Peyer's patch (tissue), 4 donors: ENCODE measurements at regions not wholly inside any gene's neighbourhood (a gene's known extent, or its start where the extent isn't known, plus 50 kb on each side); places are given as distances from the start of the nearest gene placed in this dataset.

Experiments
- DNase-seq, 3 donors: peaks; one replicate each; pipeline ENCODE4 v3.0.0-alpha.2; 2017 to 2019
- H3K27ac ChIP-seq, 4 donors: fragments of 200-600 bp; sonication (generic); one replicate each; pipeline ENCODE4 v1.5.1; 2016 to 2019
- H3K27me3 ChIP-seq, 2 donors: fragments of 200-600 bp; sonication (generic); one replicate each; pipeline ENCODE4 v1.5.1; 2019
- H3K36me3 ChIP-seq, 3 donors: fragments of 200-600 bp; sonication (generic); one replicate each; pipeline ENCODE4 v1.5.1; 2016 to 2019
- H3K4me1 ChIP-seq, 4 donors: fragments of 200-600 bp; sonication (generic); one replicate each; pipeline ENCODE4 v1.5.1; 2016 to 2019
- H3K4me3 ChIP-seq, 4 donors: fragments of 200-600 bp; sonication (generic); 1 replicate in 3 of 4; 2 replicates in 1 of 4; pipeline ENCODE4 v1.5.1; 2016 to 2019; ENCODE audit warnings: mild to moderate bottlenecking in 1 of 4
- H3K9me3 ChIP-seq, 4 donors: fragments of 200-600 bp; sonication (generic); one replicate each; pipeline ENCODE4 v1.5.1; 2016 to 2019; ENCODE audit warnings: mild to moderate bottlenecking in 1 of 4
- POLR2A ChIP-seq, 2 donors: fragments of 450-650 bp; IDR thresholded peaks; one replicate each; pipeline ENCODE4 v1.5.1; 2017; ENCODE audit warnings: antibody characterized with exemption in 2 of 2, mild to moderate bottlenecking in 2 of 2, moderate library complexity in 2 of 2
- TF ChIP-seq, protein P1 (sequence below), 6 experiments: fragments of 450-650 bp in 4 of 6; fragments of 200-600 bp in 2 of 6; sonication (generic) in 1 of 6; IDR thresholded peaks; one replicate each; pipeline ENCODE4 v1.5.1; 2017 to 2019; ENCODE audit warnings: antibody characterized with exemption in 6 of 6, mild to moderate bottlenecking in 3 of 6, moderate library complexity in 1 of 6

DNA sequence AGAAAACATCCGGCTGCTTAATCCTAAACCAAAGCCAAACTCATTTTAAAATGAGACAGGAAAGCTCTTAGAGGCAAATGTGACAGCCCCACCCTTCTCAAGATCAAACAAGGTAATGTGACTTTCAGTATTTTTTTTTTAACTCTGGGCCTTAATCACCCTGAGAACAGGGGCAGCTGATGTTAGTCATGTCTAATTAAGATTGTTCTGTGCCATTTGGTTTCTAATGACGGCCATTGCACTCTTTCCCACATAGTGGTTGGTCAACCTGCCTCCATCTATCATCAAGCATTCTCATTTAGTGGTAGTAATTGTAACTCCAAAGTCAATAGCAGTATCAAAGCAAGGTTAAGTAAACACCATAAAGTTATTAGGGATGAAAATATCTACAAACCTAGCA is 191.6 kb upstream of the EXOC2 start:
- no peak for TF ChIP-seq POLR2A (IDR thresholded peaks at IDR 0.05)
- TF ChIP-seq, protein P1, sequence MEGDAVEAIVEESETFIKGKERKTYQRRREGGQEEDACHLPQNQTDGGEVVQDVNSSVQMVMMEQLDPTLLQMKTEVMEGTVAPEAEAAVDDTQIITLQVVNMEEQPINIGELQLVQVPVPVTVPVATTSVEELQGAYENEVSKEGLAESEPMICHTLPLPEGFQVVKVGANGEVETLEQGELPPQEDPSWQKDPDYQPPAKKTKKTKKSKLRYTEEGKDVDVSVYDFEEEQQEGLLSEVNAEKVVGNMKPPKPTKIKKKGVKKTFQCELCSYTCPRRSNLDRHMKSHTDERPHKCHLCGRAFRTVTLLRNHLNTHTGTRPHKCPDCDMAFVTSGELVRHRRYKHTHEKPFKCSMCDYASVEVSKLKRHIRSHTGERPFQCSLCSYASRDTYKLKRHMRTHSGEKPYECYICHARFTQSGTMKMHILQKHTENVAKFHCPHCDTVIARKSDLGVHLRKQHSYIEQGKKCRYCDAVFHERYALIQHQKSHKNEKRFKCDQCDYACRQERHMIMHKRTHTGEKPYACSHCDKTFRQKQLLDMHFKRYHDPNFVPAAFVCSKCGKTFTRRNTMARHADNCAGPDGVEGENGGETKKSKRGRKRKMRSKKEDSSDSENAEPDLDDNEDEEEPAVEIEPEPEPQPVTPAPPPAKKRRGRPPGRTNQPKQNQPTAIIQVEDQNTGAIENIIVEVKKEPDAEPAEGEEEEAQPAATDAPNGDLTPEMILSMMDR (IDR thresholded peaks at IDR 0.05), result no peak
- H3K27ac ChIP-seq, result peak overlapping the region in 1 of 4 donors; percentile 59
- H3K36me3 ChIP-seq, result no peaks in the 10 kb centered on the region
- H3K4me3 ChIP-seq, result no peak overlapping the region
- DNase-seq, result no peak
- H3K9me3 ChIP-seq, result no peaks in the 10 kb centered on the region
- no peaks in the 10 kb centered on the region for H3K27me3 ChIP-seq
- H3K4me1 ChIP-seq, result no peaks in the 10 kb centered on the region

DNA sequence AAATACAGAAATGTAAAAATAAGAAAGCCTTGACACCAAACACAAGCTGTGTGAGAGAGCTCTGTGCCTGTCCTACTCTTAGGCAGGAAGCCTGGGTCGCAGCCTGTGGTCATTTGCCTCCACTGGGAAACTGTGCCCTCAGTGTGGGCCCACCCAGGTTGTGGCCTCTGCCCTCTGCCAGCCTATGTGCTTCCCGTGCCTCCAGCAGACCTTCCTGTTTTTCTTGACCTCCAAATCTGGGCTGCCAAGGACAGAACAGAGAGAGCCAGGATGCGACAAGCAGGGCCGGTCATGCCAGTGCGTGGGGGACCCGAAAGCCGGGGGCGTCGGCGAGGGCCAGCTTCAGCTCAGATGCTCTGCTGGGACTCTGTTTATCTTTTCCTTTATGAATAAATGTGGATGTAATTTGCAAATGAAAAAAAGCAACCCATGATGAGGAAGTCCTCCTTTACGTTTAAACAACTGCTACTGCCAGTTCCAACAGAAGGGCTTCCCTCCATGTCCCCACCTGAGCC is 189.2 kb upstream of the EXOC2 start:
- Histone ChIP-seq H3K4me3 (no peak overlapping the region), H3K27ac (no peak overlapping the region), H3K4me1 (no peaks in the 10 kb centered on the region), H3K36me3 (no peaks in the 10 kb centered on the region), H3K9me3 (no peaks in the 10 kb centered on the region), H3K27me3 (no peaks in the 10 kb centered on the region)
- DNase-seq, result no peak
- TF ChIP-seq POLR2A (IDR thresholded peaks at IDR 0.05), result no peak

DNA sequence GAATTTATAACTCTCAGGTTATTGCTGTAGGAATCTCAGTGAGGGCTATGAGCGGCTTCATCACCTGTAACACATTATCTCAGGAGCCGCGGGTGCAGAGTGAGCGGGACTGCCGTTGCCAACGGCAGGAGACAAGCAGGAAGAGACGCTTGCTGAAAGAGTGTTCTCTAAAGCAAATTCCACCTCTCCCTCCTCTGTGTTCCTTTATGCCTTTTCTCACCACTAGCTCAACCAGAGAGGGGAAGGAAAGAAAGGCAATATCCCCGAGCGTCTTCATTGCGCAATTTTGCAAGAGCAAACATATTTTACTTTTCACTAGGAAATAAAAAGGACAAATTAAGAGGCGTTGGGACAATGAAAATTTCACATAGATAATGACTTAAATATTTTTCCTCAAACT is 185.2 kb upstream of the EXOC2 start:
- DNase-seq, result no peak
- Histone ChIP-seq H3K4me1 (no peaks in the 10 kb centered on the region), H3K9me3 (no peaks in the 10 kb centered on the region), H3K27ac (no peak overlapping the region), H3K4me3 (no peak overlapping the region), H3K36me3 (no peaks in the 10 kb centered on the region), H3K27me3 (no peaks in the 10 kb centered on the region)
- no peak for TF ChIP-seq POLR2A (IDR thresholded peaks at IDR 0.05)
- TF ChIP-seq, protein P1 (IDR thresholded peaks at IDR 0.05), result no peak

DNA sequence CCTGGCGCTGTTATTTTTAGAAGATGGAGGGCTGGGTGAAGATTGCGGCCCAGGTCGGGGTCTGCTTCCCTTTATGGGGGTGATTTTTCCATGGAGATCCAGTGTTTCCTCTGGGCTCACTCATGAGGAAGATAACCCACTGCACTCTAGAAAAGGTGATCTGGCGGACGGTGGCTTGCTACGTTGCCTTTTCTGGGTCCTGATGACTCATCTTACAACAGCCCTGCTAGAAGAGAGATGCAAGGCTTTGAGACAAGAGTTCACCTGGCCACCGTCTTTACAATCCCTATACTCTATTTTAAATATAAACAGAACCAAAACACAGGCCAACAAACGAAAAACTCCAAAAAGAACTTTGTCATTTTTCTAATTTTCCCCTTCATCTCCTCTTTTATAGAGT is 182.1 kb upstream of the EXOC2 start:
- Histone ChIP-seq H3K4me1 (no peaks in the 10 kb centered on the region), H3K36me3 (no peaks in the 10 kb centered on the region), H3K27ac (no peak overlapping the region), H3K4me3 (no peak overlapping the region), H3K27me3 (no peaks in the 10 kb centered on the region), H3K9me3 (no peaks in the 10 kb centered on the region)
- DNase-seq, result no peak
- TF ChIP-seq, protein P1 (IDR thresholded peaks at IDR 0.05), result no peak
- no peak for TF ChIP-seq POLR2A (IDR thresholded peaks at IDR 0.05)

DNA sequence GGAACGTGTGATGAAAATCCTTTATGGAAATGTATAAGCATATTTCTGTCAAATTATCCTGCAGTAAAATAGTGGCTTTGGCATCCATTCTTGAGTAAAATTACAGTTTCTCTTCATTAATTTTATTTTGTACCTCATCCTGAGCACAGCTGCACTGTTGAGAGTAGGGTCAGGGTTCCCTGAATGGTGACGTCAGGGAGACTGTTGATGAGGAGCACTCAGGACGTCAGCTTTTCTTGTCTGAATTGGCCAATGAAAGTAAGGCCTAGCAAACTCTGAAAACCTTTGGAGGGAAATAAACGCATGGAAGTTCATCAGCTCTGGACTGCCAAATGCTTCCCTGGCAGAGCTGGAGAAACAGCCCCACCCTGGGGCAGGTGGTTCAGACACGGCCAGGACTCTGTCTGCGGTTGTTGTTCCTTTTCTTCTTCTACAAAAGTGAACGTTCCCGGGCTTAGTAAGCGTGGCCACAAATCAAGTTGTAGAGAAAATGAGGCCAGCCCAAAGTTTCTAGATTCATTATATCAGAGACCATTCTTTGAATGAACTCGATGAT is 179.7 kb upstream of the EXOC2 start:
- no peak for DNase-seq
- Histone ChIP-seq H3K9me3 (no peaks in the 10 kb centered on the region), H3K4me3 (no peak overlapping the region), H3K27ac (no peak overlapping the region), H3K36me3 (no peaks in the 10 kb centered on the region), H3K27me3 (no peaks in the 10 kb centered on the region), H3K4me1 (no peaks in the 10 kb centered on the region)
- no peak for TF ChIP-seq POLR2A (IDR thresholded peaks at IDR 0.05)
- TF ChIP-seq, protein P1 (IDR thresholded peaks at IDR 0.05), result no peak

DNA sequence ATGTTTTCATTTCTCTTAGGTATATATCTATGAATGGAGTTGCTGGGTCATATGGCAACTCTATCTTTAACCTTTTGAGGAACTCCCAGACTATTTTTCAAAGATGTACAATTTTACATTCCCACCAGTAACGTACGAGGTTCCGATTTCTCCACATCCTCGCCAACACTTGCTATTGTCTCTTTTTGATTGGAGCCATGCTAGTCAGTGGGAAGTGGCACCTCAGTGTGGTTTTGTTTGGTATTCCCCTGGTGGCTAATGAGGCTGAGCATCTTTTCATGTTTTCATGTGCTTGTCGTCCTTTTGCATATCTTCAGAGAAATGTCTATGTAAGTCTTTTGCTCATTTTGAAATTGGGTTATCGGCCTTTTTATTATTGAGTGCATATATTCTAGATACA is 178.6 kb upstream of the EXOC2 start:
- no peak for DNase-seq
- H3K27me3 ChIP-seq, result no peaks in the 10 kb centered on the region
- no peaks in the 10 kb centered on the region for H3K4me1 ChIP-seq
- H3K4me3 ChIP-seq, result no peak overlapping the region
- no peaks in the 10 kb centered on the region for H3K36me3 ChIP-seq
- TF ChIP-seq, protein P1 (IDR thresholded peaks at IDR 0.05), result no peak
- no peak for TF ChIP-seq POLR2A (IDR thresholded peaks at IDR 0.05)
- no peaks in the 10 kb centered on the region for H3K9me3 ChIP-seq
- no peak overlapping the region for H3K27ac ChIP-seq
